SH-SY5Y (cell line): ENCODE measurements at regions not wholly inside any gene's neighbourhood (a gene's known extent, or its start where the extent isn't known, plus 50 kb on each side); places are given as distances from the start of the nearest gene placed in this dataset.

Experiments
- GATA2 ChIP-seq: IDR thresholded peaks from 2 replicates; pipeline ENCODE4 v1.6.1; 2011; ENCODE audit warnings: mild to moderate bottlenecking, low read depth, low read length
- GATA3 ChIP-seq: IDR thresholded peaks from 2 replicates; pipeline ENCODE4 v1.6.1; 2011; ENCODE audit warnings: low read depth, mild to moderate bottlenecking, low read length, moderate library complexity

GRCh38 chr5:117736698-117737097, 1162.1 kb upstream of the SEMA6A start:
- TF ChIP-seq GATA3 = no peak
- peak; percentile 45; the same call in 1 of the 2 replicates for TF ChIP-seq GATA2

- TF ChIP-seq GATA3 (no peak), GATA2 (no peak)
These were observed 1159.4 kb upstream of the SEMA6A start for GRCh38 chr5:117734056-117734455.

GRCh38 chr5:117733051-117733450, 1158.4 kb upstream of the SEMA6A start:
- TF ChIP-seq GATA3 (no peak), GATA2 (no peak)

- TF ChIP-seq GATA3 (no peak), GATA2 (no peak)
These were observed 1157.6 kb upstream of the SEMA6A start for GRCh38 chr5:117732264-117732663.

GRCh38 chr5:117731446-117731845, 1156.8 kb upstream of the SEMA6A start:
- TF ChIP-seq GATA3 (no peak), GATA2 (no peak)

- no peak for TF ChIP-seq GATA2
- TF ChIP-seq GATA3 = no peak
These were observed 1144.8 kb upstream of the SEMA6A start for GRCh38 chr5:117719413-117719812.

- TF ChIP-seq GATA2 (no peak), GATA3 (no peak)
These were observed 1139.1 kb upstream of the SEMA6A start for GRCh38 chr5:117713585-117714198.

- TF ChIP-seq GATA3 (no peak), GATA2 (no peak)
These were observed 1126.4 kb upstream of the SEMA6A start for GRCh38 chr5:117701062-117701461.

- peak; percentile 82 for TF ChIP-seq GATA3
- peak; percentile 68; the same call in 1 of the 2 replicates for TF ChIP-seq GATA2
These were observed 1118.0 kb upstream of the SEMA6A start for GRCh38 chr5:117692606-117693005.

GRCh38 chr5:117691081-117691870, 1116.7 kb upstream of the SEMA6A start:
- TF ChIP-seq GATA2 = peak; percentile 69; the same call in 1 of the 2 replicates
- TF ChIP-seq GATA3 = peak; percentile 71

GRCh38 chr5:117690612-117691011, 1116.0 kb upstream of the SEMA6A start:
- no peak for TF ChIP-seq GATA3
- no peak for TF ChIP-seq GATA2

GRCh38 chr5:117686926-117687325, 1112.3 kb upstream of the SEMA6A start:
- no peak for TF ChIP-seq GATA3
- TF ChIP-seq GATA2 = no peak

GRCh38 chr5:117682416-117682815, 1107.8 kb upstream of the SEMA6A start:
- TF ChIP-seq GATA2 (no peak), GATA3 (no peak)

- 0 out of 2 replicates have a peak, but pooled peaks have one; percentile 29 for TF ChIP-seq GATA3
- TF ChIP-seq GATA2 = peak; percentile 64; the same call in 1 of the 2 replicates
These were observed 1107.0 kb upstream of the SEMA6A start for GRCh38 chr5:117681431-117682254.

GRCh38 chr5:117680426-117680825, 1105.8 kb upstream of the SEMA6A start:
- TF ChIP-seq GATA3 (no peak), GATA2 (no peak)
